AG10803 (cell line): ENCODE measurements at regions not wholly inside any gene's neighbourhood (a gene's known extent, or its start where the extent isn't known, plus 50 kb on each side); places are given as distances from the start of the nearest gene placed in this dataset.

Source experiments
- DNase-seq: peaks from one replicate; pipeline ENCODE4 v3.0.0; 2010; ENCODE audit warnings: low read depth
- H3K4me3 ChIP-seq: 2 replicates; pipeline ENCODE4 v1.5.1; 2011; ENCODE audit warnings: mild to moderate bottlenecking, low read length, control low read depth
- TF ChIP-seq, protein P1 (sequence below): conservative IDR thresholded peaks from 2 replicates; pipeline ENCODE4 v1.5.1; 2011; ENCODE audit warnings: mild to moderate bottlenecking, low read length, control low read depth, inconsistent platforms

GRCh38 chr2:120828829-120829632, 93.4 kb downstream of the GLI2 start:
- TF ChIP-seq, protein P1, sequence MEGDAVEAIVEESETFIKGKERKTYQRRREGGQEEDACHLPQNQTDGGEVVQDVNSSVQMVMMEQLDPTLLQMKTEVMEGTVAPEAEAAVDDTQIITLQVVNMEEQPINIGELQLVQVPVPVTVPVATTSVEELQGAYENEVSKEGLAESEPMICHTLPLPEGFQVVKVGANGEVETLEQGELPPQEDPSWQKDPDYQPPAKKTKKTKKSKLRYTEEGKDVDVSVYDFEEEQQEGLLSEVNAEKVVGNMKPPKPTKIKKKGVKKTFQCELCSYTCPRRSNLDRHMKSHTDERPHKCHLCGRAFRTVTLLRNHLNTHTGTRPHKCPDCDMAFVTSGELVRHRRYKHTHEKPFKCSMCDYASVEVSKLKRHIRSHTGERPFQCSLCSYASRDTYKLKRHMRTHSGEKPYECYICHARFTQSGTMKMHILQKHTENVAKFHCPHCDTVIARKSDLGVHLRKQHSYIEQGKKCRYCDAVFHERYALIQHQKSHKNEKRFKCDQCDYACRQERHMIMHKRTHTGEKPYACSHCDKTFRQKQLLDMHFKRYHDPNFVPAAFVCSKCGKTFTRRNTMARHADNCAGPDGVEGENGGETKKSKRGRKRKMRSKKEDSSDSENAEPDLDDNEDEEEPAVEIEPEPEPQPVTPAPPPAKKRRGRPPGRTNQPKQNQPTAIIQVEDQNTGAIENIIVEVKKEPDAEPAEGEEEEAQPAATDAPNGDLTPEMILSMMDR, result no peak
- no peak overlapping the region for H3K4me3 ChIP-seq
- DNase-seq, result no peak

DNA sequence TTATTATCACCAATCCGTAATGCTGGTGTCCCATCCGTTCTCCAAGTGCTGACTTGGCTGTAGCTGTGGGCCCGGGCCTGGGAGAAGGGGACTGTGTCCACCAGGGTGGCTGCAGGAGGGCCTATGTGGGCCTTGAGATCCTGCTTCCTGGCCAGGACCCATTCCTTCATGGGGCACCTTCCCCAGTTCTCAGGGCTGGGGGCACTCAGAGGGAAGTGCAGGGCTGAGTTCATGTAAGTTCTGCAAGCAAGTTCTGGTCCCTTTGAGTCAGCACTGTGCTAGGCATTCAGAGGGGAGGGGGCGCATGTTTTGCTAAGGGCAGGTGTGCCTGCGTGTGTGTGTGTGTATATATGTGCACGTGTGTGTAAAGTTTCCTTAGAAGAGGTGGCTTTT, 94.0 kb downstream of the GLI2 start:
- no peak overlapping the region for H3K4me3 ChIP-seq
- DNase-seq, result no peak
- TF ChIP-seq, protein P1, result no peak

- TF ChIP-seq, protein P1, result no peak
- H3K4me3 ChIP-seq, result no peak overlapping the region
- DNase-seq, result no peak
These were observed 94.6 kb downstream of the GLI2 start for GRCh38 chr2:120830096-120830830.

- DNase-seq, result no peak
- H3K4me3 ChIP-seq, result no peak overlapping the region
- TF ChIP-seq, protein P1, result no peak
These were observed 95.4 kb downstream of the GLI2 start for GRCh38 chr2:120831086-120831485.

DNA sequence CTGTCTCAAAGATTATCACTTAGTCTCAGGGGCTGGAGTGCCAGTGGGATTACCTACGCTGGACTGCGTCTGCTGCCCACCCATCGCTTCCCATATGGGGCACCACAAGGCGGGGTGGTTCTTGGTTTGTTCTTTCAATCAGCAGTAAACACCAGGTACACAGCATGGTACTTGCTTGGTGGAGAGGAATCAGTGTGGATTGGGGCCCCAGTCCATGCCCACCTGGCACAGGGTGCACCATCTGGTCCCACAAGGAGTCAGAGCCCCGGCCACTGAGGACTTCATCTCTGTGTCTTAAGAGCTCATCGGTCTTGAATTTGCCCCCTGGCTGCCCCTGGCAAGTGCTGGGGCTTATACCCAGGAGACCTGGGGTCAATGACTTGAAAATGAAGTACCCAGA, 96.2 kb downstream of the GLI2 start:
- TF ChIP-seq, protein P1, result no peak
- no peak overlapping the region for H3K4me3 ChIP-seq

DNA sequence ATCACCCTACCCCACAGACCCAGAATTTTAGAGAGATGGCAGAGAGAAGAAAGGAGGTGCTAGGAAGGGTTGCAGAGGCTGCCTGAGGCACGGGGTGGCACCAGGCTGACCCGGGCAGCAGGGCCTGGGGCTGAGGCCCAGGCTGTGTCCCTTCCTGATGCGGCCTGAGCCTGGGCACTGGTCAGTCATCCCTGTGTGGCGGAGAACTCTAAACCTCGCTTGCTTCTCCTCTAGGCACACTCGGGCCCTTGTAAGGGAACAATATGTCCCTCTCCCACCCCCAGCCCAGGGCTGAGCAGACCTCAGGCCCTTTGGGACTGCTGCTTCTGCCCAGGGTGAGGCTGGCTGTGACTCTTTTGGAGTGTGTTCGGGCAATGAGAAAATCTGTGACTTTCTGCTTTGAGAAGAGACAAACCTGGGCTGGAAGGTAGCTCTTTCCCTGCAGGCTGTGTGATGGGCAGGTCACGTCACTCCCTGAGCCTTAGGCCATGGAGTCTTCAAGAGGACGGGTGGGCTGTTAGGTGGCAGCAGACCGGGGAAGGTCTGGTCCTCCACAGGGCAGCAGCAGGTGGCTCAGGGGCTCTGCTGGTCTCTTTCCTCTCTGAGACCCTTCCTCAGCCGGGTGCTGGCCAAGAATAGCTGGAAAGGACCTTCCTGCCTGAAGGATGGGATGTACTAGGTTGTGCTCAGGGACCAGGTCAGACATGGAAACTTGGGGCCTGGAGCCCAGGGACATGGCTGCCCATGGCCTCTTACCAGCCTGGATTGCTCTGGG, 96.8 kb downstream of the GLI2 start:
- no peak overlapping the region for H3K4me3 ChIP-seq
- DNase-seq, result no peak

More for the DNA sequence above, 96.2 kb downstream of the GLI2 start:
- DNase-seq, result no peak

More for the DNA sequence above, 96.8 kb downstream of the GLI2 start:
- TF ChIP-seq, protein P1, result no peak
